ENCODE measurements at regions not wholly inside any gene's neighbourhood (a gene's known extent, or its start where the extent isn't known, plus 50 kb on each side); places are given as distances from the start of the nearest gene placed in this dataset.
"Not testable (repeated sequence)": the region's sequence is repeated elsewhere in the genome, so short reads cannot be mapped to it uniquely, and the experiment has no call there.

GRCh38 chr7:6990426-6991152 is 164.5 kb upstream of the CCZ1B start:
- not testable (repeated sequence) for DNase-seq

GRCh38 chr7:6991169-6991611 is 165.1 kb upstream of the CCZ1B start:
- DNase-seq = peak; percentile 27 to 40

GRCh38 chr7:6991686-6992085 is 165.6 kb upstream of the CCZ1B start:
- peak; percentile 9 to 12 for DNase-seq

- peak; percentile 10 to 20 for DNase-seq
These were observed 166.1 kb upstream of the CCZ1B start for GRCh38 chr7:6992133-6992532.

GRCh38 chr7:6995026-6995425 is 169.0 kb upstream of the CCZ1B start:
- not testable (repeated sequence) for DNase-seq

- DNase-seq = not testable (repeated sequence)
These were observed 169.6 kb upstream of the CCZ1B start for GRCh38 chr7:6995493-6996289.

- not testable (repeated sequence) for DNase-seq
These were observed 173.1 kb upstream of the CCZ1B start for GRCh38 chr7:6999067-6999666.

- no peak for DNase-seq
These were observed 176.5 kb upstream of the CCZ1B start for GRCh38 chr7:7002418-7003062.

GRCh38 chr7:7005303-7005702 is 177.0 kb upstream of the C1GALT1 start:
- DNase-seq = no peak

GRCh38 chr7:7005949-7006348 is 176.4 kb upstream of the C1GALT1 start:
- DNase-seq = not testable (repeated sequence)

- DNase-seq = not testable (repeated sequence)
These were observed 171.1 kb upstream of the C1GALT1 start for GRCh38 chr7:7011241-7011640.

GRCh38 chr7:7011751-7012150 is 170.6 kb upstream of the C1GALT1 start:
- DNase-seq = not testable (repeated sequence)

- no peak for DNase-seq
These were observed 167.3 kb upstream of the C1GALT1 start for GRCh38 chr7:7014827-7015595.

- DNase-seq = no peak
These were observed 164.6 kb upstream of the C1GALT1 start for GRCh38 chr7:7017707-7018280.

- no peak for DNase-seq
These were observed 164.1 kb upstream of the C1GALT1 start for GRCh38 chr7:7018290-7018689.

GRCh38 chr7:7032221-7032620 is 150.1 kb upstream of the C1GALT1 start:
- DNase-seq = no peak

GRCh38 chr7:7035851-7036250 is 146.5 kb upstream of the C1GALT1 start:
- no peak for DNase-seq

GRCh38 chr7:7042286-7042893 is 140.0 kb upstream of the C1GALT1 start:
- not testable (repeated sequence) for DNase-seq

- no peak for DNase-seq
These were observed 137.5 kb upstream of the C1GALT1 start for GRCh38 chr7:7044806-7045205.

GRCh38 chr7:7048213-7048612 is 134.1 kb upstream of the C1GALT1 start:
- DNase-seq = no peak
